AG09319 (cell line): ENCODE measurements at regions not wholly inside any gene's neighbourhood (a gene's known extent, or its start where the extent isn't known, plus 50 kb on each side); places are given as distances from the start of the nearest gene placed in this dataset.
A peak's percentile ranks its signal among the peaks of the same experiment; 100 is the strongest.

Experiments used
- DNase-seq: peaks from one replicate; pipeline ENCODE4 v3.0.0-alpha.2; 2010; ENCODE audit warnings: low read depth; ENCODE audit errors: extremely low read depth
- CTCF ChIP-seq: IDR thresholded peaks from 2 replicates; pipeline ENCODE4 v1.5.1; 2011; ENCODE audit warnings: low read depth, mild to moderate bottlenecking, inconsistent platforms, low read length, moderate library complexity

GRCh38 chr12:19644571-19644970 is 205.3 kb downstream of the AEBP2 start:
- no peak for TF ChIP-seq CTCF
- no peak for DNase-seq

- DNase-seq: no peak
- no peak for TF ChIP-seq CTCF
Measured at GRCh38 chr12:19645823-19646222, 206.5 kb downstream of the AEBP2 start.

- no peak for TF ChIP-seq CTCF
Measured at GRCh38 chr12:19646599-19646998, 207.3 kb downstream of the AEBP2 start.

GRCh38 chr12:19647806-19648556 is 208.7 kb downstream of the AEBP2 start:
- no peak for DNase-seq
- TF ChIP-seq CTCF: no peak

More at GRCh38 chr12:19646599-19646998, 207.3 kb downstream of the AEBP2 start:
- no peak for DNase-seq

GRCh38 chr12:19648591-19648990 is 209.3 kb downstream of the AEBP2 start:
- TF ChIP-seq CTCF: no peak
- no peak for DNase-seq

GRCh38 chr12:19652386-19652785 is 213.1 kb downstream of the AEBP2 start:
- TF ChIP-seq CTCF: no peak
- DNase-seq: no peak

GRCh38 chr12:19654650-19655376 is 215.5 kb downstream of the AEBP2 start:
- peak; percentile 11 for DNase-seq
- no peak for TF ChIP-seq CTCF
